ENCODE measurements at regions not wholly inside any gene's neighbourhood (a gene's known extent, or its start where the extent isn't known, plus 50 kb on each side); places are given as distances from the start of the nearest gene placed in this dataset.

DNA sequence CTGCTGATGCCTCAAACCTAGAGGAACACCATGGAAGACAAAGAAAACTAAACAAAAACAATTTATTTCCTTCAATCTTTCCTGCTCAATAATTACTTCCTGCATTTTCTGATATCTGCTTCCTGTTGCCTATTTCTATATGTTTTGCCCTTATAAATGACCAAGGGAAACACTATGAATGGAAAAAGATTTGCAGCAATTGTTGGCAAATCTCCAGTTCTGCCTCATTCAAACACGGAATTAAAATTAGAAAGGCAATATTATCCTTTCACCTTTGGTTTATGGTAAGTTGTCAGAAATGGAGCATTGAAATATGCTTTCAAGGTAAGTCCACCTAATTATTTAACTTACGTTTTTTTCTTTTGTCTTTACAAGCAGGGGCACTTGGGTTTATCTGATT is 552.2 kb upstream of the ANKRD30A start:
- no peak overlapping the region for H3K23ac ChIP-seq (ENCODE audit: low read depth, low read length, poor library complexity)
- no peak overlapping the region for H2AFZ ChIP-seq (ENCODE audit: low read length)
- H4K91ac ChIP-seq (ENCODE audit: low read depth, low read length, poor library complexity): no peak overlapping the region
- no peak overlapping the region for H3K4ac ChIP-seq (ENCODE audit: low read length)
- no peaks in the 10 kb centered on the region for H3K27me3 ChIP-seq (ENCODE audit: control insufficient read depth in 3 of 3, insufficient read depth in 3 of 3, low read depth in 1 of 3, low read length in 3 of 3)
- H3K4me3 ChIP-seq (ENCODE audit: low read length in 2 of 2): no peak overlapping the region
- no peak overlapping the region for H3K27ac ChIP-seq (replicated peaks; ENCODE audit: low read length)
- no peak overlapping the region for H4K8ac ChIP-seq (ENCODE audit: low read depth, low read length)
- no peak overlapping the region for H3K4me2 ChIP-seq (ENCODE audit: insufficient read depth, low read length, poor library complexity, severe bottlenecking)
- no peak overlapping the region for H3K14ac ChIP-seq (ENCODE audit: low read length)
- H2BK5ac ChIP-seq (ENCODE audit: low read length): no peak overlapping the region
- no peak overlapping the region for H2BK12ac ChIP-seq (ENCODE audit: low read length)
- no peak overlapping the region for H2AK5ac ChIP-seq (ENCODE audit: low read depth, low read length)
- H3K4me1 ChIP-seq (ENCODE audit: control insufficient read depth in 2 of 2, insufficient read depth in 1 of 2, low read depth in 1 of 2, low read length in 2 of 2): peaks cover 0 to 1% of the 10 kb centered on the region in 2 donors
- H2BK15ac ChIP-seq (ENCODE audit: low read length): no peak overlapping the region
- H3K9ac ChIP-seq (ENCODE audit: low read depth, low read length, poor library complexity): no peak overlapping the region
- no peak for DNase-seq (ENCODE audit: low spot score)
- no peak overlapping the region for H2BK120ac ChIP-seq (ENCODE audit: low read depth, low read length)
- H3K9me3 ChIP-seq (replicated peaks in 1 of 2; ENCODE audit: control insufficient read depth in 2 of 2, insufficient read depth in 1 of 2, low read depth in 1 of 2, low read length in 2 of 2): no peaks in the 10 kb centered on the region
- H3K18ac ChIP-seq (ENCODE audit: low read length): no peak overlapping the region
- no CpG with 5 or more reads among the region's 2 CpGs for WGBS, 2 donors (ENCODE audit: extremely low coverage in 2 of 2, insufficient read length in 2 of 2, insufficient replicate concordance in 1 of 2)
- no peaks in the 10 kb centered on the region for H3K79me1 ChIP-seq (ENCODE audit: low read depth, low read length)
- H3K36me3 ChIP-seq (replicated peaks in 1 of 2; ENCODE audit: control insufficient read depth in 2 of 2, insufficient read depth in 2 of 2, low read length in 2 of 2): no peaks in the 10 kb centered on the region

- H3K4me2 ChIP-seq (ENCODE audit: insufficient read depth, low read length, poor library complexity, severe bottlenecking): no peak overlapping the region
- H2BK5ac ChIP-seq (ENCODE audit: low read length): no peak overlapping the region
- no peak overlapping the region for H3K18ac ChIP-seq (ENCODE audit: low read length)
- no peak for DNase-seq (ENCODE audit: low spot score)
- H3K36me3 ChIP-seq (replicated peaks in 1 of 2; ENCODE audit: control insufficient read depth in 2 of 2, insufficient read depth in 2 of 2, low read length in 2 of 2): no peaks in the 10 kb centered on the region
- no peak overlapping the region for H3K4me3 ChIP-seq (ENCODE audit: low read length in 2 of 2)
- no peaks in the 10 kb centered on the region for H3K27me3 ChIP-seq (ENCODE audit: control insufficient read depth in 3 of 3, insufficient read depth in 3 of 3, low read depth in 1 of 3, low read length in 3 of 3)
- no peaks in the 10 kb centered on the region for H3K4me1 ChIP-seq (ENCODE audit: control insufficient read depth in 2 of 2, insufficient read depth in 1 of 2, low read depth in 1 of 2, low read length in 2 of 2)
- no peak overlapping the region for H4K8ac ChIP-seq (ENCODE audit: low read depth, low read length)
- H3K9ac ChIP-seq (ENCODE audit: low read depth, low read length, poor library complexity): no peak overlapping the region
- no peak overlapping the region for H3K27ac ChIP-seq (replicated peaks; ENCODE audit: low read length)
- H3K79me1 ChIP-seq (ENCODE audit: low read depth, low read length): no peaks in the 10 kb centered on the region
- H3K23ac ChIP-seq (ENCODE audit: low read depth, low read length, poor library complexity): no peak overlapping the region
- no peak overlapping the region for H2BK12ac ChIP-seq (ENCODE audit: low read length)
- H3K14ac ChIP-seq (ENCODE audit: low read length): no peak overlapping the region
- H2AFZ ChIP-seq (ENCODE audit: low read length): no peak overlapping the region
- no peaks in the 10 kb centered on the region for H3K9me3 ChIP-seq (replicated peaks in 1 of 2; ENCODE audit: control insufficient read depth in 2 of 2, insufficient read depth in 1 of 2, low read depth in 1 of 2, low read length in 2 of 2)
- H4K91ac ChIP-seq (ENCODE audit: low read depth, low read length, poor library complexity): no peak overlapping the region
- H2AK5ac ChIP-seq (ENCODE audit: low read depth, low read length): no peak overlapping the region
- no peak overlapping the region for H2BK15ac ChIP-seq (ENCODE audit: low read length)
- no CpG with 5 or more reads among the region's 4 CpGs for WGBS, 2 donors (ENCODE audit: extremely low coverage in 2 of 2, insufficient read length in 2 of 2, insufficient replicate concordance in 1 of 2)
- no peak overlapping the region for H2BK120ac ChIP-seq (ENCODE audit: low read depth, low read length)
- no peak overlapping the region for H3K4ac ChIP-seq (ENCODE audit: low read length)
These were observed 561.0 kb upstream of the ANKRD30A start for GRCh38 chr10:36564433-36564832.

DNA sequence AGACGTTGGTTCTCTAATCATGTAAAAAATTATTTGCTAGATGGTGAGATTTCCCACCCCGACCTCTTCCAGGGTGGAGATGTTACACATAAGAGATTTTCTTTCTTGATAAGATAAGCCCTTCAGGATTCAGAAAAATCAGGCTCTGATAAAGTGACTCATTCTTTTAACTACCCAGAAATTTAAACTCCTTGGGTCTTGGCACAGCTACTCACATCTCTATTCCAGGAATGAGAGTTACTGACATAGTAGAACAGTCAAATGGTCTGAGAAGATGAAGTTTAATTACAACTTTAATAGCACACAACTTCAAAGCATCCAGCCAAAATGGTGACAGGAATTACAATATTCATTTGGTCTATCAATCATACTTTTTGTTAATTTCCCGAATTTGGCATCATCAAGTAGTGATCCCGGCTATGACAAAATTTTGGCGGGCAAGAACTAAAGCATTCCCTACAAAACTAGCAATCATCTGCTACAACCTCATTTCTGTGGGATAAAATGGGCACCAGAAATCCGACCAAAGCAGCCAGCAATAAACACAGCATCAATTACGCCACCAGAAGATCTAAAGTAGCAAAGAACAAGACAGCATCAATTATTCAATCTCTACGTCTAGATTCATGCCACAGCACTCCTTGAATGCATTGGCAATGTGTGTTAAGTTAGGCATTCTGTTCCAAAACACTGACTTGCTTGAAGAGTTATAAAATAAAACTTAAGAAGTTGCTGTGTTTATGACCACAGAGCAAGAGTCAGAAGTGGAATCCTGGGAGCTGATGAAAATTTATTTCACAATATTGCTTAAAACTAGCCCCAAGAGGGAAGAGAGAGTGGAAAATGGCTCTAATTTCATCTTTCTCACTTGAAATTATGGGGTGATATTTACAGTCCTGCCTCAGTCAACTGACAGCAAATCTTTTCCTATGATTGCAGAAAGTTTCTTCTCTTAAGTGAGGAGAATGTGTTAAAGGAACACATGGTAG is 565.7 kb upstream of the ANKRD30A start:
- H3K4me2 ChIP-seq (ENCODE audit: insufficient read depth, low read length, poor library complexity, severe bottlenecking): no peak overlapping the region
- H3K4me3 ChIP-seq (ENCODE audit: low read length in 2 of 2): no peak overlapping the region
- H2BK120ac ChIP-seq (ENCODE audit: low read depth, low read length): no peak overlapping the region
- H4K8ac ChIP-seq (ENCODE audit: low read depth, low read length): no peak overlapping the region
- no peaks in the 10 kb centered on the region for H3K9me3 ChIP-seq (replicated peaks in 1 of 2; ENCODE audit: control insufficient read depth in 2 of 2, insufficient read depth in 1 of 2, low read depth in 1 of 2, low read length in 2 of 2)
- H3K9ac ChIP-seq (ENCODE audit: low read depth, low read length, poor library complexity): no peak overlapping the region
- no peak overlapping the region for H3K14ac ChIP-seq (ENCODE audit: low read length)
- no peaks in the 10 kb centered on the region for H3K36me3 ChIP-seq (replicated peaks in 1 of 2; ENCODE audit: control insufficient read depth in 2 of 2, insufficient read depth in 2 of 2, low read length in 2 of 2)
- no peak overlapping the region for H4K91ac ChIP-seq (ENCODE audit: low read depth, low read length, poor library complexity)
- no peak overlapping the region for H3K4ac ChIP-seq (ENCODE audit: low read length)
- no peaks in the 10 kb centered on the region for H3K27me3 ChIP-seq (ENCODE audit: control insufficient read depth in 3 of 3, insufficient read depth in 3 of 3, low read depth in 1 of 3, low read length in 3 of 3)
- H3K18ac ChIP-seq (ENCODE audit: low read length): no peak overlapping the region
- H2BK5ac ChIP-seq (ENCODE audit: low read length): no peak overlapping the region
- no peak overlapping the region for H3K23ac ChIP-seq (ENCODE audit: low read depth, low read length, poor library complexity)
- H2BK15ac ChIP-seq (ENCODE audit: low read length): no peak overlapping the region
- peaks cover 0 to 7% of the 10 kb centered on the region in 2 donors for H3K4me1 ChIP-seq (ENCODE audit: control insufficient read depth in 2 of 2, insufficient read depth in 1 of 2, low read depth in 1 of 2, low read length in 2 of 2)
- H2AK5ac ChIP-seq (ENCODE audit: low read depth, low read length): no peak overlapping the region
- H3K79me1 ChIP-seq (ENCODE audit: low read depth, low read length): no peaks in the 10 kb centered on the region
- no CpG with 5 or more reads among the region's 8 CpGs for WGBS, 2 donors (ENCODE audit: extremely low coverage in 2 of 2, insufficient read length in 2 of 2, insufficient replicate concordance in 1 of 2)
- H3K27ac ChIP-seq (replicated peaks; ENCODE audit: low read length): no peak overlapping the region
- no peak overlapping the region for H2AFZ ChIP-seq (ENCODE audit: low read length)
- no peak for DNase-seq (ENCODE audit: low spot score)
- H2BK12ac ChIP-seq (ENCODE audit: low read length): no peak overlapping the region

- no peak overlapping the region for H2BK120ac ChIP-seq (ENCODE audit: low read depth, low read length)
- no peak overlapping the region for H3K23ac ChIP-seq (ENCODE audit: low read depth, low read length, poor library complexity)
- no peak overlapping the region for H3K4me2 ChIP-seq (ENCODE audit: insufficient read depth, low read length, poor library complexity, severe bottlenecking)
- H3K79me1 ChIP-seq (ENCODE audit: low read depth, low read length): no peaks in the 10 kb centered on the region
- H3K9ac ChIP-seq (ENCODE audit: low read depth, low read length, poor library complexity): no peak overlapping the region
- no peak overlapping the region for H3K4ac ChIP-seq (ENCODE audit: low read length)
- no peak overlapping the region for H4K91ac ChIP-seq (ENCODE audit: low read depth, low read length, poor library complexity)
- WGBS, 2 donors (ENCODE audit: extremely low coverage in 2 of 2, insufficient read length in 2 of 2, insufficient replicate concordance in 1 of 2): no CpG with 5 or more reads among the region's 2 CpGs
- DNase-seq (ENCODE audit: low spot score): no peak
- peaks cover 0 to 7% of the 10 kb centered on the region in 2 donors for H3K4me1 ChIP-seq (ENCODE audit: control insufficient read depth in 2 of 2, insufficient read depth in 1 of 2, low read depth in 1 of 2, low read length in 2 of 2)
- no peaks in the 10 kb centered on the region for H3K36me3 ChIP-seq (replicated peaks in 1 of 2; ENCODE audit: control insufficient read depth in 2 of 2, insufficient read depth in 2 of 2, low read length in 2 of 2)
- H3K9me3 ChIP-seq (replicated peaks in 1 of 2; ENCODE audit: control insufficient read depth in 2 of 2, insufficient read depth in 1 of 2, low read depth in 1 of 2, low read length in 2 of 2): no peaks in the 10 kb centered on the region
- H4K8ac ChIP-seq (ENCODE audit: low read depth, low read length): no peak overlapping the region
- H2AFZ ChIP-seq (ENCODE audit: low read length): no peak overlapping the region
- no peak overlapping the region for H3K14ac ChIP-seq (ENCODE audit: low read length)
- H2BK15ac ChIP-seq (ENCODE audit: low read length): no peak overlapping the region
- H2BK5ac ChIP-seq (ENCODE audit: low read length): no peak overlapping the region
- no peak overlapping the region for H2BK12ac ChIP-seq (ENCODE audit: low read length)
- H3K27me3 ChIP-seq (ENCODE audit: control insufficient read depth in 3 of 3, insufficient read depth in 3 of 3, low read depth in 1 of 3, low read length in 3 of 3): no peaks in the 10 kb centered on the region
- H3K18ac ChIP-seq (ENCODE audit: low read length): no peak overlapping the region
- H3K27ac ChIP-seq (replicated peaks; ENCODE audit: low read length): no peak overlapping the region
- no peak overlapping the region for H3K4me3 ChIP-seq (ENCODE audit: low read length in 2 of 2)
- H2AK5ac ChIP-seq (ENCODE audit: low read depth, low read length): no peak overlapping the region
These were observed 568.9 kb upstream of the ANKRD30A start for GRCh38 chr10:36556468-36556867.

Data from neuronal stem cell (in vitro differentiated cells).